Immature natural killer cell (primary cell): ENCODE measurements at regions not wholly inside any gene's neighbourhood (a gene's known extent, or its start where the extent isn't known, plus 50 kb on each side); places are given as distances from the start of the nearest gene placed in this dataset.

Experiments
- DNase-seq, 3 donors: peaks; one replicate each; pipeline ENCODE4 v3.0.0; 2022; ENCODE audit warnings: mixed read lengths in 1 of 3
- H3K27ac Mint-ChIP-seq, 6 donors: one replicate each; pipeline ENCODE4 v1.8.0; 2020; ENCODE audit warnings: mixed read lengths in 6 of 6, mild to moderate bottlenecking in 5 of 6, inconsistent platforms in 4 of 6, moderate library complexity in 3 of 6
- H3K27me3 Mint-ChIP-seq, 3 donors: one replicate each; pipeline ENCODE4 v1.8.0; 2020 to 2021; ENCODE audit warnings: low read depth in 3 of 3, mild to moderate bottlenecking in 3 of 3, mixed read lengths in 3 of 3, moderate library complexity in 3 of 3, inconsistent platforms in 1 of 3
- H3K36me3 Mint-ChIP-seq, 3 donors: one replicate each; pipeline ENCODE4 v1.8.0; 2020; ENCODE audit warnings: mixed read lengths in 3 of 3, inconsistent platforms in 2 of 3, mild to moderate bottlenecking in 2 of 3
- H3K4me1 Mint-ChIP-seq, 2 donors: one replicate each; pipeline ENCODE4 v1.8.0; 2020; ENCODE audit warnings: inconsistent platforms in 2 of 2, mild to moderate bottlenecking in 2 of 2, mixed read lengths in 2 of 2, moderate library complexity in 1 of 2
- H3K4me3 Mint-ChIP-seq, 5 donors: one replicate each; pipeline ENCODE4 v1.8.0; 2020; ENCODE audit warnings: mild to moderate bottlenecking in 5 of 5, mixed read lengths in 5 of 5, inconsistent platforms in 3 of 5, moderate library complexity in 3 of 5
- H3K9me3 Mint-ChIP-seq, 6 donors: one replicate each; pipeline ENCODE4 v1.8.0; 2020; ENCODE audit warnings: mild to moderate bottlenecking in 6 of 6, mixed read lengths in 6 of 6, inconsistent platforms in 4 of 6, moderate library complexity in 3 of 6

DNA sequence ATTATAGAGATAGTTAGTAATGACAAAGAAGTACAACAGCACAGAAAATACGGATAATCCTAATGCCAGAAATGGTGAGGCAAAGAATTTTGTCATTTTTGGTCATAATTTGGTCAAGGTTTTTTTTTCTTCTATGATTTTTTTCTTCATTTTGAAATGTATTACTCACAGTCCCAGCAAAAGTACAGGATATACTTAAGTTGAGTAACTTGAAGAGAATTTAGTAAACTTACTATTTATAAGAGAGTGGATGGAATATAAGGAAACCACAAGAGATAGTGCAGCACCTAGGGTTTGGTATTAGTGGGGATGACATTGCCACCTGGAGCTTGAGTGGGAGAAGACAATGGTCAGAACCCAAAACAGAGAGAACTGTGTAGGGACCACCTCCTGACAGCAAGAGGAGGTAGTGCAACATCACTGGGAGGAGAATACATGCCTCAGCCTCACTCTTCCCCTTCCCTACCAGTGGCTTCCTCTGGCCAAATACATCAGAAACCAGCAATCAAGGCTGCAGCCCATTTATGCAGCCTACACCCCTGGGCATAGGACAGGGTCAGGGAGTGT, 434.5 kb upstream of the TRPC7 start:
- Mint-ChIP-seq H3K27ac (no peak overlapping the region), H3K4me3 (no peak overlapping the region), H3K4me1 (no peaks in the 10 kb centered on the region), H3K36me3 (no peaks in the 10 kb centered on the region), H3K27me3 (peaks cover 0 to 4% (median 3%) of the 10 kb centered on the region in 3 donors), H3K9me3 (peaks cover 0 to 18% (median 4%) of the 10 kb centered on the region in 6 donors)
- DNase-seq: no peak

DNA sequence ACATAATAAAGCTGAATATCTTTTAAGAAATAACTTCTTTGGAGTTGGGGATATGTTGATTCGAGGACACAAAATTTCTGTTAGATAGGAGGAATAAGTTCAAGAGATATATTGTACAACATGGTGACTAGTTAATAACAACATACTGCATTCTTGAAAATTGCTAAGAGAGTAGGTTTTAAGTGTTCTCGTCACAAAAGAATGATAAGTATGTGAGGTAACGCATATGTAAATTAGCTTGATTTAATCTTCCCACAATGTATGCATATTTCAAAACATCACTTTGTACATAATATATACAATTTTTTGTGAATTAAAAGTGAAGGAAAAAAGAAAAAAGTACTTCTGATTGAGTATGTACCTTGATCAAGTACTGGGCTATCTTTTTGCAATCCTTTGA, 428.0 kb upstream of the TRPC7 start:
- no peak overlapping the region for H3K4me3 Mint-ChIP-seq
- H3K4me1 Mint-ChIP-seq: no peaks in the 10 kb centered on the region
- H3K27ac Mint-ChIP-seq: no peak overlapping the region
- no peaks in the 10 kb centered on the region for H3K36me3 Mint-ChIP-seq
- no peak for DNase-seq
- peaks cover 0 to 4% (median 2%) of the 10 kb centered on the region in 3 donors for H3K27me3 Mint-ChIP-seq
- H3K9me3 Mint-ChIP-seq: peaks cover 0 to 28% (median 8%) of the 10 kb centered on the region in 6 donors

DNA sequence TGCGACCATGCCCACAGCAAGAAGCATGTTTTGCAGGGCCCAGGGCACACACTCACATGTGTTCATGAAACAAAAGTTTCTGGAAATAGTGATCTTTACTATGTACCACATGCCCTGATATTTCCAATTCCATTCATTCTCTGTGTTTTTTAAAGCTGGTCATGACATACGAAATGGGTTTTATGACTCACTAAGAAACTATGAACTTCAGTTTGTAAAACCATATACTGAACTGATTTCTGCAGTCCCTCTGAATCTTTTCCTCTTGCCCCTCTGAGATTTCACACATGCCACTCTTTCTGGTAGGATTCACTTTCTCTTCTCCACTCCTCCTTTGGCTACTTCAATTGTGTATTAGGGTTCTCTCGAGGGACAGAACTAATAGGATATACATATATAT, 416.1 kb upstream of the TRPC7 start:
- no peaks in the 10 kb centered on the region for H3K36me3 Mint-ChIP-seq
- no peak for DNase-seq
- no peak overlapping the region for H3K4me3 Mint-ChIP-seq
- H3K27me3 Mint-ChIP-seq: no peaks in the 10 kb centered on the region
- peaks cover 0 to 7% (median 2%) of the 10 kb centered on the region in 6 donors for H3K9me3 Mint-ChIP-seq
- no peak overlapping the region for H3K27ac Mint-ChIP-seq
- H3K4me1 Mint-ChIP-seq: no peaks in the 10 kb centered on the region

DNA sequence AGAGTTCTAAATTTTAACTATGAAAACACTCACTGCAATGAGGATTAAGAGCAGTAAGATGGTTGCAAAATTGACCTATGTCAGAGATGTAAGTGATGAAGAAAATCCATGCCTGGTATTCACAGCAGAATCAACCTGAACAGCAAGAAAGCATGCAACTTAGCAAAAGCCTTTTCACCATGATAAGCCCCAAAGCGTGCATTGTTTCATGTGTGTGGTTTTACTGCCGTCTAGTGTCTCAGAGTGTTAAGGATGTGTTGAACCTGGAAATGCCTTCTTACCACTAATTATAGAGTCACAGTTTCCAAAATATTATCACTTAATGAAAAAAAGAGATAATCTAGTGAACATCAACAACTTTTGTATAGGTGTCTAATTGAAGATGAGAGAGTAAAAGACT, 415.2 kb upstream of the TRPC7 start:
- no peak overlapping the region for H3K4me3 Mint-ChIP-seq
- H3K36me3 Mint-ChIP-seq: no peaks in the 10 kb centered on the region
- H3K9me3 Mint-ChIP-seq: peaks cover 0 to 7% (median 3%) of the 10 kb centered on the region in 6 donors
- DNase-seq: no peak
- no peaks in the 10 kb centered on the region for H3K27me3 Mint-ChIP-seq
- H3K4me1 Mint-ChIP-seq: no peaks in the 10 kb centered on the region
- no peak overlapping the region for H3K27ac Mint-ChIP-seq

DNA sequence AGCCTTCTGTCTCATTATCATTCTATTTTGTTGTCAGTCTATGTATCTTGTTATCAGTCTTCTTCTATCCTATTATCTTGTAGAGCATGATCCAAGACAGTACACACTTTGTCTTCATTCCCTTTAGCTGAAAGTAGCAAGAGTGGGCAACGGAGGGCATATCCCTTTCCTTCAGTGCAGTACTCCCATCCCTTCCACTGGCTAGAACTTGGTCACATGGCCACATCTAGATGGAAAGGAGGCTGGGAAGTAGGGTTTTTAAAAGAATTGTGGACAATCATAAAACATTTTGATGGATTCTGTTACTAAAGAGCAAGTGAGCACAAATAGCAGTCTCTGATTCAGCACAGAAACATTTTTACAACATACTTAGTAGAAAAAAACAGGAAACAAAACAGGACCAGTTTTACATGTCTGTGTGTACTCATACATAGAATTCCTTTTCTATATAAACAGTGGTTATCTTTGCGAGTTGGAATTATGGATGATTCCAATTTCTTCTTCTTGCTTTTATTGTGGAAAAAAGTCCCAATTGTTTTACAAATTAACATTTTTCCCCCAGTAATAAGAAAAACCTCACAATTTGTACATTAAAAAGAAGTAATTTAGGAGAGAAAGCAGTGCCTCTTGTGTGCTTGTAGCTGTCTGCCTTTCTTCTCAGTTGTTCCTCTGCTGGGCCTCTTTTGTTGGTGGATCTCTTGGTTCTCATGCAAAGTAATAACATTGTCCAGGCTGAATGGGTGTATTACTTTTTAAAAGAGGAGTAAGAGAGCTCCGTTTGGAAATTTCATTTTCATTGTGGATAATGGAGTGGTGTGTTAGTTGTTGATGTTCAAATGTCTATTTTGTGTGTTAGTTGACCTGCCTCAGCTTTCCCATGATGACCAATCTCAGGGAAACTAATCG, 410.9 kb upstream of the TRPC7 start:
- Mint-ChIP-seq H3K27ac (no peak overlapping the region), H3K4me1 (no peaks in the 10 kb centered on the region), H3K9me3 (peaks cover 0 to 4% (median 0%) of the 10 kb centered on the region in 6 donors), H3K27me3 (no peaks in the 10 kb centered on the region), H3K36me3 (no peaks in the 10 kb centered on the region), H3K4me3 (no peak overlapping the region)
- DNase-seq: no peak

DNA sequence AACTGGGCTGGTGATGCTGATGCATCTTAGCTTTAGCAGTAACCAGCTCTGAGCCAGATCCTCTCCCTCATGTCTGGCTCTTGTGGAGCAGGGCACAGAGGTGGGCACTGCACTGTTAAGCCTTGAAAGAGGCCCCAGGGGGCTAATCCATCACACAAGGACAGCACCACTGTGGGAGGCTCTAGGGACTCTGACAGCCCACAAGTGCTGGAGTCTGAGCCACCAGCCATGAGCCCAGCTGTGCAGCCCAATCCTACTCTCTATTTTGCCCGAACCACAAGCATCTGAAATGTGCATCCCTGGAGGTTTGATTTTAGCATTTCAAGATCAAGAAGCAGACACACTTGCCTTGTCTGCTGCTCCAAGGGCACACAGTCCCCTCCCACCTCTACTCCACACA, 407.1 kb upstream of the TRPC7 start:
- H3K4me3 Mint-ChIP-seq: no peak overlapping the region
- peaks cover 0 to 4% (median 0%) of the 10 kb centered on the region in 6 donors for H3K9me3 Mint-ChIP-seq
- no peak for DNase-seq
- no peak overlapping the region for H3K27ac Mint-ChIP-seq
- no peaks in the 10 kb centered on the region for H3K36me3 Mint-ChIP-seq
- no peaks in the 10 kb centered on the region for H3K4me1 Mint-ChIP-seq
- H3K27me3 Mint-ChIP-seq: peaks cover 0 to 3% (median 3%) of the 10 kb centered on the region in 3 donors

DNA sequence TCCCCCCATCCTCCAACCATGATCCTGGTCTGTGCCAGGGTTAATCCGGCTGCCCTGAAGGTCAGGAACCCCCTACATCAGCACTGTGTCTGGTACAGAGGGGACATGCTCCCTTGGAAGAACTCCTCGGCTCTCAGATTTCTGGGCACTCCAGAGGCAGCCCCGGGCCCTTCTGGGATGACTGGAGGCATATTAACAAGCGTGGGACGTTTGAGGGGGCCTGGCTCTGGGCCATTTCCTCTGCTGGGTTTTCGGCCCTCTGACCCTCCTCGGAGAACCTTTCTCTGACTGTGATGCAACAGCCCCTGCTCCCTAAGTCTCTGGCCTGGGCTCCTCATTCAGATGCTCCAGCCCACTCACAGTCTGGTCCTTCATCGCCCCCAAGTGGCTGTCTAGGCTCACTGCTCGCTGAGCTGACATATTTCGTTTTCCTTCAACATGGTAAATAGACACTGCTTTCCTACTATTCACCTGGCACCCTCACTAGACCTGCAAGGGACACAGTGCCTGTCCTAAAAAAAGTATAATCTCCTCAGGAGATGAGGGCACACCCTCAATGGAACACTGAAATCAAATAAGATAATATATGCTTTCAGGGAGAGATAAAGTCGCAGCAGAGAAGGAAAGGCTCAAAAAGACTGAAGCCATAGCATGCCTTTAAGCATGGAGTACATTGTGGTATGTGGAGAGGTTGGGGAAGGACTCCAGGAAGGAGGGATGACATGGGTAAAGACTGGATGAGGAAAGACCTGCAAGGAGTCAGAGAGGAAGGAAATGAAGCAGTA, 404.7 kb upstream of the TRPC7 start:
- H3K27ac Mint-ChIP-seq: no peak overlapping the region
- peaks cover 2 to 9% (median 3%) of the 10 kb centered on the region in 3 donors for H3K27me3 Mint-ChIP-seq
- H3K4me1 Mint-ChIP-seq: no peaks in the 10 kb centered on the region
- H3K9me3 Mint-ChIP-seq: peaks cover 0 to 7% (median 3%) of the 10 kb centered on the region in 6 donors
- no peak overlapping the region for H3K4me3 Mint-ChIP-seq
- H3K36me3 Mint-ChIP-seq: no peaks in the 10 kb centered on the region
- DNase-seq: no peak

DNA sequence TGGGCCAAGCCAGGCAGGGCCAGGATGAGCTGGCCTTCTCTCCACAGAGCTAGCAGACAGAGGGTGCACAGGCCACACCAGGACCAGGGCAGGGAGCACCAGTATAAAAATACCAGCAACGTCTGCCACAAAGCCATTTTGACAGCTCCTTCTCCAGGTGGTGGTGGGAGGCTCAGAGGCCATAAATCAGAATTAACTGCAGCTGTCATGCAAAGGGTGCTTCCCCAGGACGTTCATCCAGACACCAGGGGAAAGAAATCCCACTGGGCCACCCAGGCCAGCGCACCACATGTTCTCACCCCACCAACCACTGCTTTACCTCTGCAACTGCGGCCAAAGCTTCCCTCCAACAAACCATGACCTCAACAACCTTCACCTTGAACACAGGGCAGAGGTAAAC, 403.7 kb upstream of the TRPC7 start:
- no peak overlapping the region for H3K27ac Mint-ChIP-seq
- no peaks in the 10 kb centered on the region for H3K4me1 Mint-ChIP-seq
- DNase-seq: no peak
- peaks cover 2 to 9% (median 3%) of the 10 kb centered on the region in 3 donors for H3K27me3 Mint-ChIP-seq
- peaks cover 0 to 8% (median 4%) of the 10 kb centered on the region in 6 donors for H3K9me3 Mint-ChIP-seq
- no peak overlapping the region for H3K4me3 Mint-ChIP-seq
- no peaks in the 10 kb centered on the region for H3K36me3 Mint-ChIP-seq

DNA sequence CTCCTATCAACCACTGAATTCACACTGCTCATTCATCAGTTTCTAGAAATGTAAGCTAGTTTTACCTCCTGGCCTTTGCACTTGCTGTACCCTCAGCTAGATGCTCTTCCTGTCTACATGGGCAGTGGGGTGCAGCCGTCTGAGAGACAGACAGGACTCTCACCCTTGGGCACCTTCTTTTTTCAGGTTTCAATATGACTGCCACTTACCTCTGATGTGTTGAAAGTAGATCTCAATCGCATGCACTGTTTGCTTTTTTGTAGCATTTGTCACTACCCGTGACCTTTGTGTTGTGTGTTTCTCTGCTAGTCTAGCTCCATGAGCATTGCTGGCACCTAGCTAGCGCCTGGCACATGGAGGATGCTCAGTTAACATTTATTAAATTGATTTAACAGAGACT, 403.1 kb upstream of the TRPC7 start:
- DNase-seq: no peak
- H3K27me3 Mint-ChIP-seq: peaks cover 2 to 9% (median 3%) of the 10 kb centered on the region in 3 donors
- H3K27ac Mint-ChIP-seq: no peak overlapping the region
- H3K4me1 Mint-ChIP-seq: no peaks in the 10 kb centered on the region
- no peak overlapping the region for H3K4me3 Mint-ChIP-seq
- peaks cover 2 to 9% (median 4%) of the 10 kb centered on the region in 6 donors for H3K9me3 Mint-ChIP-seq
- H3K36me3 Mint-ChIP-seq: no peaks in the 10 kb centered on the region

DNA sequence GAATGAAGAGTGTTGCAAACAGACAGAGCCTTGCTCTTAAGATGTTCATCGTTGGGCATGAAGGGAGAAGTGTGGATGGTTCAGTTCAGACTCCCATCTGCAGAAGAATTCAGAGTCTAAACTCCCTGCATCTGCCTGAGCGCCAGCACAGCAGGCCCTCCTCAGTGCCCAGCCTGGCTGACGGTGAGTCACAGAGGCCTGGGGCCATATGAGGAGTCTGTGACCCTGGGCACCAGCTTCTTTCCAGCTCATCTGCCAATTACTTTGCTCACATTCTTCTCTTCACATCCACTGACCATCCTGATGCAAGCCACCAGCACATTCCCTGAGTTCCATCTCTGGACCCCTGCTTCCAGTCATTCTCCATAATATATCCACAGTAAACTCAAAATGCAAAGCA, 401.1 kb upstream of the TRPC7 start:
- Mint-ChIP-seq H3K36me3 (no peaks in the 10 kb centered on the region), H3K4me3 (no peak overlapping the region), H3K27ac (no peak overlapping the region), H3K4me1 (no peaks in the 10 kb centered on the region), H3K9me3 (peaks cover 2 to 9% (median 5%) of the 10 kb centered on the region in 6 donors), H3K27me3 (peaks cover 3 to 9% (median 3%) of the 10 kb centered on the region in 3 donors)
- DNase-seq: no peak

DNA sequence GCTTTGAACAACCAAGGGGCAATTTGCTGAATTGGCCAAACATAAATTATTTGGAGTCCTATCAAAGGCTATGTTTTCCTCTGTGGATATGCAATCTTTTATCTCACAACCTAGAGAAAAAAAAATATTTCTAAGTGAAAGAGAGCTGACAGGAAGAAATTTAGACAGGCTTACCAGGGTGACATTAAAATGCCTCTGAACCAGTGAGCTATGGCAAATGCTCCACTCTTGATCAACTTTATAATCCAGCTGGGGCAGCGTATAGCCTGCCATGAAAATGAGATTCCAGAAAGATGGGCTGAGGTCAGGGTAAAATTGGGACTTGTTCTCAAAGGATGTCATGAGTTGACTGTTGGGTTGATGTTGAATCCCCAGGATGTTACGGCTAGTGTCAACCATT, 399.3 kb upstream of the TRPC7 start:
- Mint-ChIP-seq H3K9me3 (peaks cover 2 to 9% (median 5%) of the 10 kb centered on the region in 6 donors), H3K27ac (no peak overlapping the region), H3K36me3 (no peaks in the 10 kb centered on the region), H3K4me1 (no peaks in the 10 kb centered on the region), H3K27me3 (peaks cover 3 to 5% (median 4%) of the 10 kb centered on the region in 3 donors), H3K4me3 (no peak overlapping the region)
- DNase-seq: no peak

DNA sequence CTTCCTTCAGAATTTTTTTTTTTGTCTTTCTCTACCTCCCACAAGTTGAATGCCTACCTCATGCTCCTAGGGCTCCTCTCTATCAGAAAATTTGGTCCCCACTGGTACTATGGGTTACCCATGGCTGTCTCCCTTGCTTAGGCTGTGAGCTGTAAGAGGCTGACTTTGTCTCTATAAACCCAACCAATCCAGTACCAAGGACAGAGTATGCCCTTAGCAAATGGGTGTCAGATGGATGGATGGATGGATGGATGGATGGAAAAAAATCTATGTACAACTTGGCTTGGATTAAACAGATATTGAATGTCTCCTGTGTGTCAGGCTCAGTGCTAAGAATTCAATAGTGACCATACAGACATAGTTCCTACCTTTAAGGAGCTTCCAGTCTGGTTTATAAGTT, 398.2 kb upstream of the TRPC7 start:
- Mint-ChIP-seq H3K9me3 (peaks cover 2 to 13% (median 7%) of the 10 kb centered on the region in 6 donors), H3K36me3 (no peaks in the 10 kb centered on the region), H3K27ac (no peak overlapping the region), H3K4me1 (no peaks in the 10 kb centered on the region), H3K27me3 (peaks cover under 1 to 6% (median 5%) of the 10 kb centered on the region in 3 donors), H3K4me3 (no peak overlapping the region)
- DNase-seq: no peak

DNA sequence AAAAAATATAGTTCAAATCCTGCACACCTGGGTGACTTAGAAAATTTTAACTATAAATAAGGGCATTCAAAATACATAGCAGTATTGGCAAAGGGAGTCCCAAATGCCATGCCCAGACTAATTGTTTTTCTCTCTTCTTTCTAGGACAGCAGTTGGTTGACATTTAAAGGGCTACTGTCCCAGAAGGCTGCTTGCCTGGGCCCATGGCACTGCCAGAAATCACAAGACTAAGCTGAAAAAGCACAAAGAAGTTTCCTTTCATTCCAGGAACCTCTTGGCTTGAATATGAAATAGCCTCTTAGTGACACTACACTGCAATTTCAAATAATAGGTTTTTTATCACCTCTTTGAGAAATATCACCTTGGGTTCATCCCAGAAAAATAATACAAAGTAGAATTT, 388.9 kb upstream of the TRPC7 start:
- no peak overlapping the region for H3K4me3 Mint-ChIP-seq

More for the DNA sequence above, 388.9 kb upstream of the TRPC7 start:
- H3K27ac Mint-ChIP-seq: no peak overlapping the region
- peaks cover 0 to 11% (median 2%) of the 10 kb centered on the region in 6 donors for H3K9me3 Mint-ChIP-seq
- peaks cover 0 to 1% (median 0%) of the 10 kb centered on the region in 3 donors for H3K27me3 Mint-ChIP-seq
- H3K4me1 Mint-ChIP-seq: no peaks in the 10 kb centered on the region
- DNase-seq: no peak
- H3K36me3 Mint-ChIP-seq: no peaks in the 10 kb centered on the region
